GM18907 (cell line): ENCODE measurements at regions not wholly inside any gene's neighbourhood (a gene's known extent, or its start where the extent isn't known, plus 50 kb on each side); places are given as distances from the start of the nearest gene placed in this dataset.
"Not testable (repeated sequence)": the region's sequence is repeated elsewhere in the genome, so short reads cannot be mapped to it uniquely, and the experiment has no call there.

ENCODE experiments used
- ATAC-seq: cut with Tn5 transposase; IDR thresholded peaks from one replicate; pipeline ENCODE4 v1.9.1; 2021; ENCODE audit warnings: mild to moderate bottlenecking, moderate library complexity; ENCODE audit not compliant: unreplicated experiment

DNA sequence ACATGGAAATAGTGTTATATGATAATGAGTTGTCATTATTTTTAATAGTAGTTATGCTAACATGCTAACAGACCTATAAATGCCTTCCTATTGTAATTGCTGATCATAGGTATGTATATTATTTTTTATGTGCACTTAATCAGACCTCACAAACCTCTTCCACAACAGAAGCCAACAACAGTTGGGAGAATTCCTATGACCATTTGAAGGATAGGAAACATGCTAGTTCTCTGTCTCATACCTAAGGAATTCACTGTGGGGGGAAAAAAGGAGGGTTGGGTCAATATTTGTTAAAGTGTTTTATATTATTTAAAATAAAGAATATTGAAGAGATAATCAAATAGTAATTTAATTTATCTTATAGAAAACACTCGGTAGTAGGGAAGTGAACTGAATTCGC lies 990.9 kb downstream of the EPHA7 start:
- no peak for ATAC-seq

DNA sequence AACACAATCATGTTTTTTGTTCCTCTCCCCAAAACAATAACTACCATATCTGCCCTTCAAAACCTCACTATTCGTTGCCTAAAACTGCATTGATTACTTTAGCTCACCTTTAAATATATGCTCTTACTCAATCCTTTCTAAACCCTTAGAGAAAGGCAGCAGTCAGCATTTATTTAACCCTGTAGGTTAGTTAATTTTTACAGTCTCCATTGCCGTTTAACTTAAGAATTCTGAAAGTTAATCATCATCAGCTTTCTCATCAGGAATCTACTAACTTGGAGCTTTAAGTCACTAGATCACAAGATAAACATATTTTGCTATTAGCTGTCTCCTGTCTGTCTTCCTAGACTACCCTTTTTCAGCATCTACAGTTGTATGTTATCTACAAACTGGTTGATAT lies 991.9 kb downstream of the EPHA7 start:
- ATAC-seq = no peak

DNA sequence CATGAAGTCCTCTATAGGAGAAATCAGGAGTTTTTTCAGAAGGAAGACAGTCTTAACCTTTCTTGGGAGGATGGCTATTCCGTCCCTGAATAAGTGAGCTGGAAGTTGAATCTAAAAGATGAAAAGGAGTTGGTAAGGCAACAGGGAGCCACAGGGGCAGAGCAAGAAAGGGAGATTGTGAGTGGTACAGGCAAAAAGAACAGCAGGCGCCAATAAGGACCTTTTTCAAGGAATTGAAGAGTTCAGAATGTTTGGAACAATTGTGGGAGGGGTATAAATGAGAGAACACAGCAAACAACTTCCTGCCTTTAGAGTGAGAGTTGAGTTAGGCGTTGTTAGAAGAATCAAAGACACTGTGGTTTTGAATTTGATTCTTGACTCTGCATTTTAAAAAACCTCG lies 1003.7 kb downstream of the EPHA7 start:
- no peak for ATAC-seq

DNA sequence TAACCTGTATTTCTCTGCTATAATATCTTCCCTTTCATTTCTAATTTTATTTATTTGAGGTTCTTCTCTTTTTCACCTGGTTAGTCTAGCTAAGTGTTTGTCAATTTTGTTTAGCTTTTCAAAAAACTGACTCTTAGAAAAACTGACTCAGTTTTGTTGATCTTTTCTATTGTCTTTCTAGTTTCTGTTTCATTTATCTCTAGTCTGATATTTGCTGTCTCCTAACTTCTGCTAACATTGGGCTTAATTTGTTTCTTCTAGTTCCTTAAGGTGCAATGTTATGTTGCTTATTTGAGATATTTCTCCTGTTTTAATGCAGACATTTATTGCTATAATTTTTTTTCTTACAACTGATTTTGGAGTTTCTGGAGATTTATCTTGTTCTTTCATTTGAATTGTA lies 1011.0 kb downstream of the EPHA7 start:
- no peak for ATAC-seq

DNA sequence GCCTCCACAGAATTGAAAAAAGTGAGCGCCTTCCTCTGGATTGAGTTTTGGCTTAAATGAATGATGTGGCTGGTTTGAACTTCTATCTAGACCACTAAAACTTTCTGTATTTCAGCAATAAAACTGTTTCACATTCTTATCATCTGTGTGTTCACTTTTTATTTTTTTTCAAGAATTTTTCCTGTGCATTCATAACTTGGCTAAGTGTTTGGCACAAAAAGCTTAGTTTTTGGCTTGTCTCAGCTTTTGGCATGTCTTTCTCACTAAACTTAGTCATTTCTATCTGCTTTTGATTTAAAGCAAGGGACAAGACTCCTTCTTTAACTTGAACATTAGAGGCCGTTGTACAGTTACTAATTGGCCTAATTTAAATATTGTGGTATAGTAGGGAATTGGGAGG lies 1015.1 kb downstream of the EPHA7 start:
- ATAC-seq = no peak

DNA sequence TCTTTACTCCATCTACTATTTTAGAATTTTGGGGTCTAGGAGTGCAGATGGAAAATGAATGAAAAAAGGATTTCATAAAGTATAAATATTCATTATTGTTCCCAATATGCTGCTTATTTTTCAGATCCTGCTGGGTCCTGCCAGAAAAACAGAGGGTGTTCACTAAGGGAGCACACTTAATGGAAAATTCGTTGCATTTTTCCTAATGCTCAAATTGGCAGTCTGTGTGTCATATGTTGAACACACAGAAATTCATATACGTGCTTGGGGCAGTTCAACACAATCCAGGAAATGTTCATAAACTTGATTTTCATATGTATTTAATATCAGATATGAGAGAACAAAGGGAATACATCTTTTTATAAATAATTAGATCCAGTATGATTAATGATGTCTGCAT lies 1019.4 kb downstream of the EPHA7 start:
- no peak for ATAC-seq

DNA sequence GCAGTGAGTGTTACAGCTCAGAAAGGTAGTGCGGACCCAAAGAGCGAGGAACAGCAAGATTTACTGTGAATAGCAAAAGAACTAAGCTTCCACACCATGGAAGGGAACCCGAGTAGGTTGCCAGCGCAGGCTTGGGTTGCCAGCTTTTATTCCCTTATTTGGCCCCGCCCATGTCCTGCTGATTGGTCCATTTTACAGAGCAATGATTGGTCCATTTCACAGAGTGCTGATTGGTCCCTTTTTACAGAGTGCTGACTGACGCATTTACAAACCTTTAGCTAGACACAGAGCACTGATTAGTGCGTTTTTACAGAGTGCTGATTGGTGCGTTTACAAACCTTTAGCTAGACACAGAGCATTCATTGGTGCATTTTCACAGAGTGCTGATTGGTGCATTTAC lies 1030.7 kb downstream of the EPHA7 start:
- ATAC-seq = not testable (repeated sequence)

DNA sequence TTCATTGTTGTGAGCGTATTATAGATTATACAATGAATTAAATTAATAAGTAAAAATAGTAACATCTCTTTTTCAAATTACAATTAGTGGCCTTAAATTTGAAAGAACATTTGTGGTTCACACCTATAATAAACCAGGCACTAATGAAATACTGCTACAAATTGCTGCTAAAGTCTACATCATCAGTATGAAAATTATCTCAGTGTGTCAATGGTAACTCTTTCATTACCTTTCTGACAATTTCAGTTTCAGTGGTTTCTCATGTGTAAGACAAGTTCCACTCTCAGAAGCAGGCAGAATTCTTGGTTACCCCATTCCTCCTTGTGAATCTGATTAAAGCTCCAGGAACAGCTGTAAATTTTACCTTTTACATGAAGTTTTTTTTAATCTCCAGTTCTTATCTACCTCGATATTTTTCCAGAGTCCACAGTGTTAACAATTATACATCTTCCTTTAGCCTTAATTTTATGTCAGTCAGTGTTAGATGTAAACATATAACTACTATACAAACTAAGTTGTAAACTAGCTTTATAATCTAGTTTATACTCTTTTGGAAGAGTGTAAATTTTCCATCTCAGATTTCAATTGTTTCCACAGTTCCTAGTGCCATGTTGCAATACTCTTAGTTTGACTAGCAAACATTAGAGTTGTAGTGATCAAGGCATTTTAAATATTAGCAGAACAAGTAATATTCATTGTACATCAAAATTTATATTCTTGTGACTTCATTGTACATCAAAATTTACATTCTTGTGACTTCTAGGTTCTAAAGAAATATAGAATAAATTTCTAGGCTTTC lies 1038.4 kb downstream of the EPHA7 start:
- no peak for ATAC-seq

DNA sequence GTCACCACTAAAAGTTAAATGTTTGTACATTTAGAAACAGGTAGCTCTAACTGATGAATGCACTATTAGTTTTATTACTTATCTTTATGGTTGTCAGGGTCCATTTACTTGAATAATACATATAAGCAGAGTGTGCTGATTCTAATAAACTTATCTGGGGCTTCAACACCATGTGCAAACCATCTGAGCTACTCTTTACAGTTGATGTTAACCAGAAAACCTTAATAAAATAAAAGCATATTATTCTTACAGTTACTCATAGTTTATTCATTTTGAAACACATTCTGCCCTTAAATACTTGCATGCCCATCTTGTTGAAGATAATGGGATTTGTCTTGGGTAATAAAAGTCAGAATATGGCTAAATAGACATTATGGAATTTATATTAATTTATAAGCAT lies 1042.2 kb downstream of the EPHA7 start:
- ATAC-seq = no peak

DNA sequence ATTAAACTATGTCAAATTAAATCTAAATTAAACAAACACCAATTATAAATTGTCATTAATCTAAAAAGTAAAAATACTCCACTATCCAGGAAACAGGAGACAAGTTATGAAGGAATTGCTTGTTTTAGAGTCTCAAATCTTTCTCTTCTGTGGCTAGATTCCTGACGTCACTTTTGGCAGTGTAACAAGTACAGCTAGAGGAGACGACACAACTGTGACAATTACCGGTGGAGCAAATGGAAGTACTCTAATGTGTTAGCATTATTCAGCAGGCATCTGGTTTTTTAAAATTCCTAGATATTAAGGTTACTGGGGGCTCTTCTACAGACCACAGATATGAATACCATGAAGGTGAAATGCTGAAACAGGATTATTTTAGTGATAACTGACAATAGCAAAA lies 1042.7 kb downstream of the EPHA7 start:
- no peak for ATAC-seq

DNA sequence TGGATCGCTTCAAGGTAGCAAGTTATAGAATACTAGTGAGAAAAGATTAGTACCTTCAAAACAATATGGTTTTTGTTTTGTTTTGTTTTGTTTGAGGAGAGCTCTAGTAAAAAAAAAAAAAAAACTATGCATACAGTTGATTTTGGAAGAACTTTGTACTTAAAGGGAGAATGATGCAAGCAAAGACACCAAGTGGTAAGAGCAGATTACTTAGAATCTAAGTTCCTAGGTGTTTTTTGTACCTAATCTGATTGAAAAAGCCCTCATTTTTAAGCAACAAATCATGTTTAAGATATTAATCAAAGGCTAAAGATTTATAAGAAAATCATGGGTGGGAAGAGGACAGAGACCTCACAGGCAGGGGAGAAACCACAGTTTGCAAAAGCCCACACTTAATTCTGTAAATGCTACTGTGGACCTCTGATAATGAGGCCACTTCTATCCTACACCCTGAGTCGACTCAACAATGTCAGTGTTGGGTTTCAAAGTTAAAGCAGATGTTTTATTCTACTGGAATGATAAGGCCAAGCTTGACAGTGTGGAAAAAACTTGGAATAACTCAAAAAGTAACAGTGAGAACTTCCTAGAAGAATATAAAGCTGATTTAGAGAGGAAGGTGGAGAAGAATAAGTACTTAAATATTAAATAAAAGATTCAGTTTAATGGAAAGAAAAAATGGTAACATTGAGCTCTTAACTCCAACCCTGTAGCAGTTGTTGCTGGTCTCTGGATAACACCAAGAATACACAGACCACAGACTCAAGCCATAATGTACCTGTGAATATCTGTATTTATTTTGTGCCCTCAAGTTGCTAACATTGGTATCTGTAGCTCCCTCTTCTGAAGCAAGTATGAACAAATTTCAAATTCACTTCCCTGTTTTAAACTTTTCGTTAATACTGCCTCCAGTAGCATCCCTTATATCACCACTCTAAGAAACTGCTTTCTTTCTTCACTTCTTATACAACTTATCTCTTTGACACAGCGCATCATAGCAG lies 1047.8 kb downstream of the EPHA7 start:
- ATAC-seq = no peak

DNA sequence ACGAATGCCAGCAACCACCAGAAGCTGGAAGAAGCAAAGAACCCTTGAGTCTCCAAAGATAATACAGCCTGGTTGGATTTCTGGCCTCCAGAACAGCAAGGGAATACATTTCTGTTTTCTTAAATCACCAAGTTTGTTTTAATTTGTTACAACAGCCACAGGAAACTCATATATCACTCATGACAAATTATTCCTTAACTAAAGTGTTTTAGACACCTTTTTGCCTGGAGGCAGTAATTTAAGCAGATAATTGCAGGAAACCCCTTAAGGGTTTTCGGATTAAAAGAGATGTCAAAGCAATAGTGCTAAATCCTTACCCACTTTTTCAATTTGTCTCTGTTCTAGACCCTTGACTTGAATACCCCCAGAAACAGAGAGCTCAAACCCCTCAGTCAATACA lies 1050.0 kb downstream of the EPHA7 start:
- no peak for ATAC-seq

DNA sequence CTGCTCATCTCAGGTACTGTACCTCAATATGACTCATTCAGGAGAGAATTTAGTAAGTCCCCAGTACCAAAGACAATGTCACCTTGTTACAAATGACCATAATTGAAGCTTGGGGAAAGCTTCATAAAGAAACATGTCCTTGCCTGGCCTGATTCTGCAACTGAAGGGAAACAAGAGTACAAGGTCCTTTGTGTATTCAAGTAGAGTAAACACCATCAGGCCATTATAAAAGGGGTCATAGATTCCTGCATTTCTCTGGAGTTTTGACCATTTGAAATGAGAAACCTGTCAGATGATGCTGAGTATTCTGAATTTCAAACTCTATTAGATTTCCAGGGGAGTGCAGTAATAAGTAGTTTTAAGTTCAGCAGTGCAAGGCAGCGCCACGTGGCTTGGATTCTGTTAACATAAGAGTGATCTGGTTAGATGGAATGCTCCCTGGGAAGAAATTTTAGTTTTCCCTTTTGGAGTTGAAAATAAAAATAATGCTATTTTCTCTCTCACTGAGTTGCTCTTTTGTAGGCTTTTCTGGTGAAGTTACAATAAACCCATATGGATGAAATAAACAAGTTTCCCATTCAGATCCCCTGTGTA lies 1054.3 kb downstream of the EPHA7 start:
- no peak for ATAC-seq

DNA sequence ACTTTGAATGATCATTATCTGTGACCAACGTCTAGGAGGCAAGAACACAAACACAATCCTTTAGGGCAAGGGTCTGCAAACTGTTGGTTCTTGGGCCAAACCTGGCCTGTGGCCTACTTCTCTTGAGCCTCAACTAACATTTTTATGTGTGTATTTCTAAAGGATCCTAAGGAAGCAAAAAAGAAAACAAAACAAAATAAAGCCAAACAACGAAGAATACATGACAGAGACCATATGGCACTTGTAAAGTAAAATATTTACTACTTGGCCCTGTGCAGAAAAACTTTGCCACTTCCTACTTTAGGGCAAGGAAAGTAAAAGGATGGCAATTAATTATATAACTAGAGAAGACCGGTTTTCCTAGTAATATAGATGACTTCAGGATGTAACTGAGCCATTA lies 1056.2 kb downstream of the EPHA7 start:
- no peak for ATAC-seq

DNA sequence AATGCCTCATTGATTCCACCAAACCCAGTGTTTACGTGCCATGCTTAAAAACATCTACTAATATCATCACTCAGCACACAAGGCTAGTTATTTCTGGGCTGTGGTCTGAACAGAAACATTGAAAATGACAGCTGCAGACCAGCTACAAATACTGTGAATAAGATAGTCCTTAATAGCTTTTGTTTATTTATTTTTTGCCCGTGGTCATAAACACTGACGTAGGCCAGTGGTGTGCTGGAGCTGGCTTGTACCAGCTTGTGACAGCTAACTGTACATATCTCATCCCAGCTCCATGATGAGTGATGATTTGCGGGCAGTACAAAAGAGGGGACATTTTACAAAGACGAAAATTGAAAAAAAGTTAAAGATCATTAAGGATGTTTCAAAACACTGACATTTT lies 1057.0 kb downstream of the EPHA7 start:
- ATAC-seq = no peak

DNA sequence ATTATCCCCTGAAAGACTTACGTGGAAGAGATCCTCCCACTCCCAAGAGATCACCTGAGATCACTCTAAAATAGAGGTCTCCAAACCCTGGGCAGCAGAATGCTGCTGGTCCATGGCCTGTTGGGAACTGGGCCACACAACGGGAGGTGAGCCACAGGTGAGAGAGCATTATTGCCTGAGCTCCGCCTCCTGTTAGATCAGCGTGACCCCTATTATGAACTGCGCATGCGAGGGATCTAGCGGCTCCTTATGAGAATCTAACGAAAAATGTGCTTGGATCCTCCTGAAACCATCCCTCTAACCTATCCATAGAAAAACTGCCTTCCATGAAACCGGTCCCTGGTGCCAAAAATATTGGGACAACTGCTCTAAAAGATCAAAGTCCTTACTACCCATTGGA lies 1057.4 kb downstream of the EPHA7 start:
- no peak for ATAC-seq

DNA sequence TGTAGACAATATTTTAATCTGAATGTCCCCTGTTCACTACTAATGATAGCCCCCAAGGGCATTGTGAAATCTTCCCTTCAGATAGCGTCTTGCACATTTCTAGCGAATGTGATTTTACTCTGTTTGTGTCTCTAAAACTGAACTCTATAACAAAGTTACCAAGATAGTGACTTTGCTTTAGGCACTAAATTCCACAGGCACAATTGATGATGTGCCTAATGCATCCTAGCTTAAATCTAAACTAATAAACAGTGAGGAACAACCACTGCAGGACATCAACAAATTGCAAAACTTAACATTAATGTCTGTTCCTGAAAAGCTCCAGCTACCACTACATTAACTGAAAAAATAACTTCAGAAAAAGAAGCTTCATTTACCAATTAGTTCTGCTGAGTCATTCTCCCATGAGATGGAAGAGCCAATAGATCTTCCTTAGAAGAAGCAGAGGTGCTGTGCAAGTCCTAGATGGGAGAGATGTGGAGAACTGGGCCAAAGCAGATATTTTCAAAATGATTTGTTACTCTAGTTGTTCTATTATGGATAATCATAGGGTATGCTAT lies 1065.0 kb downstream of the EPHA7 start:
- ATAC-seq = no peak

DNA sequence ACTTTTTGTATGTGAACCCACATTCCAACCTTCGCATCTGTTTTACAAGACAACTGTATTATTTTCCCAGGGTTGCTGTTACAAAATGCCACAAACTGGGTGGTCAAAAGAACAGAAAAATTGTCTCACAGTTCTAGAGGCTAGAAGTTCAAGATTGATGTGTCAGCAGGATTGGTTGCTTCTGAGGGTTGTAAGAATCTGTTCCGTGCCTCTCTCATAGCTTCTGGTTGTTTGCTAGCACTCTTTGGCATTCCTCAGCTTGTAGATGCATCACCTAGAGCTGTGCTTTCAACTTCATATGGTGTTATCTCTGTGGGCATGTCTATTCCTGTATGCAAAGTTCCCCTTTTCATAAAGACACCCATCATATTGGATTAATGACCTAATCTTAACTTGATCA lies 1067.2 kb downstream of the EPHA7 start:
- ATAC-seq = no peak

DNA sequence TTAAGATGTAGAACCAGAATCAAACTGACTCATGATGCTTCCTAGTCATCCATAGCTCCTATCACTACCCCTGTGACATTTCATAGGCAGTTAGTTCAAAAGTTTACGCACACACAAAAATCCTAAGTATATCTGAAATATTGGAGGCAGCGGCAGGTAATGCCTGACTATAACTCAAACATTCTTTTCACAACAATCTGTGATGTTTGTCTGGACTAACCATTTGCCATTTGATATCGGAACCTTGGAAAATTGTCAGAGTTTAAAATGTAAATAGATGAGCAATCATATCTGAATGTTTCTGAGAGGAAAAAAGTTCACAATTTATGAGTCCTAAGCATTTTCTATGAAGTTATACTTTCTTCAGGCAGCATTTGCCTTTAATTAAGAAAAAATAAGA lies 1078.2 kb downstream of the EPHA7 start:
- ATAC-seq = no peak

DNA sequence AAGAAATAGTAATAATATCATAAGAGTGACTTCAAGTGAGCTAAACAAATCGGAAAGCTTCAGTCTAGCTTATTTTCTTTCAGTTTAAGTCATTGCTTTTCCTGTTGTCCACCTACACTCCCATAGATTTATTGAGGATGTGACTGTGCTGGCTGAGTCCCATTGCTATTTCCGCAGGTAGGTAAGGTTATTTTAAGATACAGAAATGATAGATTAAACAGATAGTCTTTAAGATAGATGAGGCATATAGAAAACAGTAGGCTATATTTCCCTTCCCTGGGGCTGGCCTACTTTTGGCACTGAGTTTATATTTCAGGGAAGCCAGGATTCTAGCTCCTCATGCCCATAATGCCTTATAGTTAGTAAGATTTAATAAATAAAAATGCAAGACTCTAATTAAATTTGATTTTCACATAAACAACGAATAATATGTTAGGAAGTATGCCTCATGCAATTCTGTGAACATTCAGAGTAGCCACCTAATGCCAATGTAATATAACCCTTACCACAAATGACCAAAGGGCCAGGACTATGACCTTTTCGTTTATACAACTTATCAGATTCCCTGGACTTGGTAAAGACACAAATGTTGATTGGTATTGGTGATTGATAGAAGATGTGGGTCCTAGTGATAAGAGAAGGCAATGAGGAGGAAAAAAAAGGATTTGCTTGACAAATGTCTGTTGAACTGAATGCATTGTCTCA lies 1079.3 kb downstream of the EPHA7 start:
- no peak for ATAC-seq

DNA sequence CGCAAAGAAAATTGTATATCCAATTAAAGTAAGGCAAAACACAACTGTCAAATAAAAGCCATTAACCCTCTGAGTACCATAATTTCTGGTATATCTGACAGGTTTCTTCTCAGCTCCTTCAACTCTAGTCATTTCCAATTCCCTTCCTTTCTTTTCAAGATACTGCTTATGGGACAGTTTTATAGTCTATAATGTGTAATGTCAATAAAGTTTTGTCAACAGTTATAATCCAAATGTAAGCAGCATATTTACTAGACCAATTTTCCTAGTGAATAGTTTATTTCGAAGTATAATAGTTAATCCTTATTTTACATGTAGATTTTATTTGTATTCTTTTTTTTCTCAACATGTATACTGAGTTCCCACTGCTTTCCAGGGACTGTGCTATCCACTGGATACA lies 1081.8 kb downstream of the EPHA7 start:
- no peak for ATAC-seq
